K562 (cell line): ENCODE measurements at regions not wholly inside any gene's neighbourhood (a gene's known extent, or its start where the extent isn't known, plus 50 kb on each side); places are given as distances from the start of the nearest gene placed in this dataset.

Experiments
- ATAC-seq: fragments of 200-7000 bp; cut with Tn5 transposase; 3 replicates; pipeline ENCODE4 v1.9.1; 2020; ENCODE audit warnings: moderate library complexity
- BruUV-seq: library from RNA; stranded (reverse); fragments of 400-500 nt; replicated peaks from 2 replicates; lab custom pipeline; 2021; lab: Mats Ljungman, UMichigan
- CTCF ChIA-PET: fragments of 300-600 bp; formaldehyde crosslinking; extraction: SDS; loops from one replicate; lab custom pipeline; 2021; ENCODE audit warnings: low intra/inter-chr PET ratio; lab: Yijun Ruan, JAX
- POLR2A ChIA-PET: fragments of 300-600, 350-650 bp; sonication (Branson Sonifier 250); formaldehyde crosslinking; extraction: SDS; loops from one replicate; lab custom pipeline; 2021; ENCODE audit warnings: antibody characterized with exemption, inconsistent platforms; lab: Yijun Ruan, JAX
- DNase-seq, 4 experiments: peaks; one replicate each; pipeline versions ENCODE4 v3.0.0 to v3.0.0-alpha.2; 2011 to 2018; ENCODE audit warnings: low spot score in 3 of 4, mixed read lengths in 3 of 4; ENCODE audit errors: extremely low read depth in 1 of 4
- FAIRE-seq: peaks from 2 replicates; lab custom pipeline; 2011; peaks lifted over from hg19 to GRCh38; lab: Jason Lieb, UNC
- H2AFZ ChIP-seq: 2 replicates; pipeline ENCODE4 v1.6.0; 2011; ENCODE audit warnings: low read depth, low read length, control low read depth, inconsistent platforms
- H3K27ac ChIP-seq: fragments of 200-600 bp; 3 replicates; pipeline ENCODE4 v1.8.0; 2011; ENCODE audit warnings: low read depth, mild to moderate bottlenecking, control low read depth, inconsistent platforms, low read length, moderate library complexity, mixed read lengths; ENCODE audit errors: extremely low read depth
- H3K27me3 ChIP-seq, 2 experiments: fragments of 300-600 bp in 1 of 2; 2 replicates in 1 of 2; 3 replicates in 1 of 2; pipeline versions ENCODE4 v1.6.0 to v1.8.0; 2011; ENCODE audit warnings: inconsistent platforms in 2 of 2, low read length in 2 of 2, mild to moderate bottlenecking in 1 of 2, mixed read lengths in 1 of 2, moderate library complexity in 1 of 2; ENCODE audit not compliant: control insufficient read depth in 2 of 2, insufficient read depth in 2 of 2
- H3K36me3 ChIP-seq: fragments of 300-600 bp; 3 replicates; pipeline ENCODE4 v1.8.0; 2011; ENCODE audit warnings: mild to moderate bottlenecking, low read length, inconsistent platforms; ENCODE audit not compliant: control insufficient read depth, insufficient read depth
- H3K4me1 ChIP-seq, 2 experiments: fragments of 200-600 bp in 1 of 2; replicated peaks in 1 of 2; 2 replicates in 1 of 2; 3 replicates in 1 of 2; pipeline versions ENCODE4 v1.5.1 to v1.8.0; 2011; ENCODE audit warnings: inconsistent platforms in 2 of 2, low read length in 2 of 2, mild to moderate bottlenecking in 1 of 2, mixed read lengths in 1 of 2, moderate library complexity in 1 of 2; ENCODE audit not compliant: control insufficient read depth in 2 of 2, insufficient read depth in 2 of 2
- H3K4me2 ChIP-seq: 2 replicates; pipeline ENCODE4 v1.6.1; 2011; ENCODE audit warnings: low read length, control low read depth, inconsistent platforms, mixed read lengths; ENCODE audit not compliant: insufficient read depth
- H3K4me3 ChIP-seq: fragments of 200-600 bp; sonication (generic), shearing (Covaris generic); 2 replicates; pipeline ENCODE4 v1.5.1; 2016; ENCODE audit warnings: control low read depth, inconsistent platforms
- H3K79me2 ChIP-seq: fragments of 200-600 bp; 3 replicates; pipeline ENCODE4 v1.8.0; 2011; ENCODE audit warnings: low read length, inconsistent platforms; ENCODE audit not compliant: control insufficient read depth, insufficient read depth
- H3K9ac ChIP-seq, 2 experiments: 2 replicates each; pipeline versions ENCODE4 v1.6.0 to v1.6.1; 2011; ENCODE audit warnings: low read depth in 2 of 2, low read length in 2 of 2, control low read depth in 1 of 2, inconsistent platforms in 1 of 2, mild to moderate bottlenecking in 1 of 2, mixed read lengths in 1 of 2; ENCODE audit not compliant: insufficient read depth in 1 of 2
- H3K9me1 ChIP-seq: one replicate; pipeline ENCODE4 v1.6.0; 2011; ENCODE audit warnings: inconsistent platforms, mild to moderate bottlenecking, low read length, moderate library complexity; ENCODE audit not compliant: control insufficient read depth, insufficient read depth
- H3K9me3 ChIP-seq: replicated peaks from 2 replicates; pipeline ENCODE4 v1.5.1; 2011; ENCODE audit warnings: low read depth, low read length, inconsistent platforms; ENCODE audit not compliant: control insufficient read depth, insufficient read depth
- H4K20me1 ChIP-seq: replicated peaks from 2 replicates; pipeline ENCODE4 v1.6.1; 2011; ENCODE audit warnings: low read length, inconsistent platforms, mixed read lengths; ENCODE audit not compliant: control insufficient read depth, insufficient read depth
- HCFC1 ChIP-seq: IDR thresholded peaks from 2 replicates; pipeline ENCODE4 v1.6.1; 2012; ENCODE audit warnings: low read depth, low read length, improper control_type of control experiment
- HDGF ChIP-seq: fragments of 450-650 bp; IDR thresholded peaks from 2 replicates; pipeline ENCODE4 v1.6.1; 2016
- HNRNPL ChIP-seq: fragments of 200-400 bp; formaldehyde crosslinking; IDR thresholded peaks from 2 replicates; pipeline ENCODE4 v1.6.1; 2017; ENCODE audit warnings: low read depth, mild to moderate bottlenecking, low read length
- HOMEZ ChIP-seq: fragments of 250-450 bp; sonication (Bioruptor Pico); IDR thresholded peaks from 2 replicates; pipeline ENCODE4 v1.4.0; 2020; ENCODE audit warnings: mild to moderate bottlenecking, moderate library complexity
- MCM7 ChIP-seq, 2 experiments: fragments of 450-650 bp; IDR thresholded peaks; 2 replicates each; pipeline ENCODE4 v1.6.1; 2016 to 2018
- RBM39 ChIP-seq: fragments of 200-400 bp; formaldehyde crosslinking; optimal IDR thresholded peaks from 2 replicates; pipeline ENCODE3; 2018; ENCODE audit warnings: low read depth, low read length
- SP1 ChIP-seq: sonication (generic); formaldehyde crosslinking; IDR thresholded peaks from 2 replicates; pipeline ENCODE4 v1.8.1; 2022; ENCODE audit warnings: mild to moderate bottlenecking, missing genetic modification reagents
- SRSF3 ChIP-seq: fragments of 200-400 bp; formaldehyde crosslinking; IDR thresholded peaks from 2 replicates; pipeline ENCODE4 v1.6.1; 2016; ENCODE audit warnings: mild to moderate bottlenecking, low read length, moderate library complexity; ENCODE audit not compliant: insufficient read depth
- TAF15 ChIP-seq: fragments of 200-400 bp; formaldehyde crosslinking; IDR thresholded peaks from 2 replicates; pipeline ENCODE4 v1.6.1; 2017; ENCODE audit warnings: mild to moderate bottlenecking, low read depth, low read length, moderate library complexity
- ZBTB1 ChIP-seq: sonication (generic); formaldehyde crosslinking; IDR thresholded peaks from 2 replicates; pipeline ENCODE4 v1.8.1; 2023; ENCODE audit warnings: missing genetic modification reagents, low read depth, mild to moderate bottlenecking, borderline replicate concordance
- WGBS: fragments of 100-300 bp; shearing (Covaris generic); methylation state at CpG from one replicate; pipeline ENCODE4 v1.1.6; 2016; ENCODE audit warnings: low coverage, mixed read lengths; ENCODE audit not compliant: insufficient coverage; ENCODE audit errors: missing lambda C conversion rate; 5-methylcytosine and 5-hydroxymethylcytosine counted together
- in situ Hi-C: fragments of 300-500 bp; cut with MboI; formaldehyde crosslinking; loops from 4 replicates; pipeline ENCODE4 v1.15.0; 2018; ENCODE audit warnings: inconsistent platforms, mixed read lengths
- intact Hi-C: fragments of 100-400 bp; cut with micrococcal nuclease; formaldehyde crosslinking; loops from 2 replicates; pipeline ENCODE4 v1.14.2; 2022

DNA sequence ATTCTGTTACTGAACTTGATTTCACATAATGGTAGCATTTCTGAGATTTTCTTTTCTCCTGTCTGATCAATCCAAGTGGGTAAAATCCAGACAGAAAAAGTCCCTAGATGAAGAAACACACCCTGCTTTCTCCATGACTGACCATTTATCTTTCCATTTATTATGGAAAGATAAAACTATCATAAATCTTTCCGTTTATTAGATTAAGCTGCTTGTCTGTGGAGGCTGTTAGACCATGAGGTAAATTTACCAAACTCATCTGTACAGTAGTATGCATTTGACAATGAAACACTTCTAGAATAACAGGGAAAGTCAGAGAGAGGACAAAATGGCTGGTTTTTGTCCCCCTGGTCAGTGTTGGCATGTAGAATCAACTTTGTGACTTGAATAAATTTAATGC lies 491.2 kb upstream of the SEMA6A start:
- ATAC-seq, result no peak
- CTCF ChIA-PET, result no interaction called here
- H3K9me3 ChIP-seq, result no peaks in the 10 kb centered on the region
- BruUV-seq, result no TSS peak
- H2AFZ ChIP-seq, result no peak overlapping the region
- H3K4me1 ChIP-seq, result no peaks in the 10 kb centered on the region
- H3K36me3 ChIP-seq, result no peaks in the 10 kb centered on the region
- POLR2A ChIA-PET, result no interaction called here
- H3K4me3 ChIP-seq, result no peak overlapping the region
- no peak for FAIRE-seq
- no peak overlapping the region for H3K9ac ChIP-seq
- DNase-seq, result no peak
- in situ Hi-C loops (no loop called here), intact Hi-C loops (no loop called here)
- H3K4me2 ChIP-seq, result no peak overlapping the region
- no peaks in the 10 kb centered on the region for H3K9me1 ChIP-seq
- H3K79me2 ChIP-seq, result no peaks in the 10 kb centered on the region
- no peaks in the 10 kb centered on the region for H3K27me3 ChIP-seq
- no peak overlapping the region for H3K27ac ChIP-seq
- 0% methylated on average over 1 of the region's 1 CpG for WGBS
- no peaks in the 10 kb centered on the region for H4K20me1 ChIP-seq
- TF ChIP-seq SRSF3, result no peak
- no peak for TF ChIP-seq RBM39
- TF ChIP-seq ZBTB1 (CRISPR knock-in tag), result no peak
- TF ChIP-seq HOMEZ (CRISPR knock-in tag), result no peak
- no peak for TF ChIP-seq HDGF
- TF ChIP-seq HCFC1, result no peak
- no peak for TF ChIP-seq SP1
- TF ChIP-seq MCM7 (IDR thresholded peaks at IDR 0.05), result no peak
- TF ChIP-seq HNRNPL, result no peak
- no peak for TF ChIP-seq TAF15
